Astrocyte (in vitro differentiated cells and primary cell): ENCODE measurements at regions not wholly inside any gene's neighbourhood (a gene's known extent, or its start where the extent isn't known, plus 50 kb on each side); places are given as distances from the start of the nearest gene placed in this dataset.

Source experiments
- CTCF ChIP-seq: IDR thresholded peaks from 2 replicates; pipeline ENCODE4 v1.5.1; 2011; ENCODE audit warnings: low read depth, mild to moderate bottlenecking, inconsistent platforms, low read length, moderate library complexity; ENCODE audit not compliant: insufficient read depth
- EZH2 ChIP-seq: IDR thresholded peaks from 2 replicates; pipeline ENCODE4 v1.6.1; 2012; ENCODE audit warnings: mild to moderate bottlenecking, low read length, inconsistent platforms; ENCODE audit not compliant: insufficient read depth

- TF ChIP-seq CTCF (no peak), EZH2 (no peak)
Measured at GRCh38 chr7:4604456-4604940, 77.6 kb upstream of the FOXK1 start.
